Esophagus muscularis mucosa (tissue), 4 donors: ENCODE measurements at regions not wholly inside any gene's neighbourhood (a gene's known extent, or its start where the extent isn't known, plus 50 kb on each side); places are given as distances from the start of the nearest gene placed in this dataset.

Experiments
- DNase-seq: peaks from one replicate; pipeline ENCODE4 v3.0.0-alpha.2; 2017; ENCODE audit errors: extremely low spot score
- H3K27ac ChIP-seq, 4 donors: fragments of 200-600 bp; sonication (generic); replicated peaks in 1 of 4; 1 replicate in 3 of 4; 2 replicates in 1 of 4; pipeline ENCODE4 v1.5.1; 2016 to 2019; ENCODE audit warnings: mild to moderate bottlenecking in 1 of 4
- H3K27me3 ChIP-seq, 4 donors: fragments of 200-600 bp; sonication (generic); one replicate each; pipeline versions ENCODE4 v1.5.1 to v1.6.0; 2016 to 2019
- H3K36me3 ChIP-seq, 4 donors: fragments of 200-600 bp; sonication (generic); one replicate each; pipeline ENCODE4 v1.5.1; 2016 to 2019
- H3K4me1 ChIP-seq, 4 donors: fragments of 200-600 bp; sonication (generic); one replicate each; pipeline ENCODE4 v1.5.1; 2016 to 2019
- H3K4me3 ChIP-seq, 4 donors: fragments of 200-600 bp; sonication (generic); 1 replicate in 2 of 4; 2 replicates in 2 of 4; pipeline ENCODE4 v1.5.1; 2016 to 2019; ENCODE audit warnings: mild to moderate bottlenecking in 4 of 4, moderate library complexity in 1 of 4
- H3K9me3 ChIP-seq, 4 donors: fragments of 200-600 bp; sonication (generic); 1 replicate in 3 of 4; 2 replicates in 1 of 4; pipeline ENCODE4 v1.5.1; 2016 to 2019
- EP300 ChIP-seq: sonication (generic); formaldehyde crosslinking; IDR thresholded peaks from one replicate; pipeline ENCODE4 v1.6.1; 2017; ENCODE audit warnings: antibody characterized with exemption
- POLR2A ChIP-seq: fragments of 450-650 bp; IDR thresholded peaks from one replicate; pipeline ENCODE4 v1.6.1; 2017; ENCODE audit warnings: antibody characterized with exemption, moderate library complexity, mild to moderate bottlenecking, low read depth
- POLR2AphosphoS5 ChIP-seq, 2 donors: sonication (generic); formaldehyde crosslinking; IDR thresholded peaks; one replicate each; pipeline ENCODE4 v1.6.1; 2017; ENCODE audit warnings: antibody characterized with exemption in 2 of 2
- WGBS: methylation state at CpG from one replicate; pipeline ENCODE4 v1.1.5; 2018; 5-methylcytosine and 5-hydroxymethylcytosine counted together
- intact Hi-C: fragments of 100-400 bp; cut with DNase I; formaldehyde crosslinking; loops from one replicate; pipeline ENCODE4 v1.15.1; 2023
- TF ChIP-seq, protein P1 (sequence below), 3 experiments: fragments of 200-600 bp in 2 of 3; fragments of 450-650 bp in 1 of 3; sonication (generic) in 2 of 3; IDR thresholded peaks; one replicate each; pipeline ENCODE4 v1.5.1; 2017 to 2019; ENCODE audit warnings: antibody characterized with exemption in 3 of 3, mild to moderate bottlenecking in 2 of 3, moderate library complexity in 1 of 3

DNA sequence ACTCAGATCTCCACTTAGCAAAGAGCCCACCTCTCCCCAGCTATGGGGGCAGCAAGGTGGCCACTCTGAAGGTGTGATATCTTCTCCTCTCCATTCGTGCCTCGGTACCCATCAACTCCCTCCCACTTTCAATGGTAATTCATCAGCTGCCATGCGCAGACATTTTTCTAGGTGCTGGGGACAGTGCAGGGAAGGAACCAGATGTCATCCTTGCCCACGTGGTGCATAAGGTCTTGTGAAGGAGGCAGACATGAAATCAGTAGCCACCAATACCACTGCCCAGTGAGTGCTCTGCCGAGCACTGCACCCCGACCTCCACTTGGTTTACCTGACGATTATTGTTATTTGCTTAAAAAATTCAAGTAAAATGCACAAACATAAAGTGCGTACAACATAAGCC, 76.3 kb upstream of the CSF3R start:
- WGBS = 64% methylated on average over 8 of the region's 8 CpGs
- no peak for DNase-seq
- TF ChIP-seq POLR2AphosphoS5 (IDR thresholded peaks at IDR 0.05) (no peak), EP300 (no peak), POLR2A (no peak)
- TF ChIP-seq, protein P1, sequence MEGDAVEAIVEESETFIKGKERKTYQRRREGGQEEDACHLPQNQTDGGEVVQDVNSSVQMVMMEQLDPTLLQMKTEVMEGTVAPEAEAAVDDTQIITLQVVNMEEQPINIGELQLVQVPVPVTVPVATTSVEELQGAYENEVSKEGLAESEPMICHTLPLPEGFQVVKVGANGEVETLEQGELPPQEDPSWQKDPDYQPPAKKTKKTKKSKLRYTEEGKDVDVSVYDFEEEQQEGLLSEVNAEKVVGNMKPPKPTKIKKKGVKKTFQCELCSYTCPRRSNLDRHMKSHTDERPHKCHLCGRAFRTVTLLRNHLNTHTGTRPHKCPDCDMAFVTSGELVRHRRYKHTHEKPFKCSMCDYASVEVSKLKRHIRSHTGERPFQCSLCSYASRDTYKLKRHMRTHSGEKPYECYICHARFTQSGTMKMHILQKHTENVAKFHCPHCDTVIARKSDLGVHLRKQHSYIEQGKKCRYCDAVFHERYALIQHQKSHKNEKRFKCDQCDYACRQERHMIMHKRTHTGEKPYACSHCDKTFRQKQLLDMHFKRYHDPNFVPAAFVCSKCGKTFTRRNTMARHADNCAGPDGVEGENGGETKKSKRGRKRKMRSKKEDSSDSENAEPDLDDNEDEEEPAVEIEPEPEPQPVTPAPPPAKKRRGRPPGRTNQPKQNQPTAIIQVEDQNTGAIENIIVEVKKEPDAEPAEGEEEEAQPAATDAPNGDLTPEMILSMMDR (IDR thresholded peaks at IDR 0.05) = no peak
- intact Hi-C loops = no loop called here
- Histone ChIP-seq H3K27me3 (peaks cover 0 to 44% (median 0%) of the 10 kb centered on the region in 4 donors), H3K27ac (no peak overlapping the region), H3K4me1 (no peaks in the 10 kb centered on the region), H3K36me3 (no peaks in the 10 kb centered on the region), H3K4me3 (no peak overlapping the region), H3K9me3 (no peaks in the 10 kb centered on the region)

DNA sequence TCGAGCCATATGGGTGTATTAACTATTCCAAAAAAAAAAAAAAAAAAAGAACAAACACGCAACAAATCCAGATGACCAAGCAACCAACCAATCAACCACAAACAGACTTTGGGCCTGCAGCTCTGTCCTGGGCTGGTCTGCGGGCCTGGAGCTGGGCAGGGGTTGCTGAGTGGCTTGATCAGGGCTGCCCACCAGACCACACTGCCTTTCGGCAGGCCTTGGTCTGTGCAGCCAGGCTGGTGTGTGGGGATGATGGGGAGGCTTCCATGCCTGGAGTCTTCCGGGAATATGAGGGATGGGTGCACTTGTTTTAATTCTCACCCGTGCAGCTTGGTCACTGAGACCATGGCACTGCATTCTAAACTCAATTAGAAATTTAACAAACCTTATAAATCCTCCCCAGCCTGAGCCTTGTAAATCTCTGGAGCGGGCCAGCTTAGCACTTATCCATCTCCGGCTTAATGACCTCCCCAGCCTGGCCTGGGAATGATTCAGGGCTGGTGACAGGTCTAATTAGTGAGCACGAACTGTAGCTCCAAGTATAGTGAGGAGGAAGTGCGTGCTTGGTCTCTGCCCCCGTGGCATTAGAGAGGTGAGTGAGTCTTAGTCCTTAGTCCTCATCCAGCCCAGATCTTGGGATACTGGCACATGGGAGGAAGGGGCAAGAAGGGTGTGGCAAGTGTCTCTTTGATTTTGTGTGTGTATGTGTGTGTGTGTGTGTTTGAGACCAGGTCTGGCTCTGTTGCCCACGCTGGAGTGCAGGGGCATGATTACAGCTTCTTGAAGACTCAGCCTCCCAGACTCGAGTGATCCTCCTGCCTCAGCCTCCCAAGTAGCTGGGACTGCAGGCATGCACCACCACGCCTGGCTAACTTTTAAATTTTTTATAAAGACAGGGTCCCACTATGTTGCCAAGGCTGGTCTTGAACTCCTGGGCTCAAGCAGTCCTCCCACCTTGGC, 74.6 kb upstream of the CSF3R start:
- Histone ChIP-seq H3K36me3 (no peaks in the 10 kb centered on the region), H3K4me1 (no peaks in the 10 kb centered on the region), H3K27me3 (peaks cover 0 to 61% (median 9%) of the 10 kb centered on the region in 4 donors), H3K27ac (no peak overlapping the region), H3K9me3 (no peaks in the 10 kb centered on the region), H3K4me3 (no peak overlapping the region)
- TF ChIP-seq EP300 = no peak
- TF ChIP-seq POLR2A = no peak
- TF ChIP-seq, protein P1 (IDR thresholded peaks at IDR 0.05) = no peak
- no peak for TF ChIP-seq POLR2AphosphoS5 (IDR thresholded peaks at IDR 0.05)
- 70% methylated on average over 10 of the region's 14 CpGs for WGBS
- no peak for DNase-seq
- intact Hi-C loops = no loop called here

DNA sequence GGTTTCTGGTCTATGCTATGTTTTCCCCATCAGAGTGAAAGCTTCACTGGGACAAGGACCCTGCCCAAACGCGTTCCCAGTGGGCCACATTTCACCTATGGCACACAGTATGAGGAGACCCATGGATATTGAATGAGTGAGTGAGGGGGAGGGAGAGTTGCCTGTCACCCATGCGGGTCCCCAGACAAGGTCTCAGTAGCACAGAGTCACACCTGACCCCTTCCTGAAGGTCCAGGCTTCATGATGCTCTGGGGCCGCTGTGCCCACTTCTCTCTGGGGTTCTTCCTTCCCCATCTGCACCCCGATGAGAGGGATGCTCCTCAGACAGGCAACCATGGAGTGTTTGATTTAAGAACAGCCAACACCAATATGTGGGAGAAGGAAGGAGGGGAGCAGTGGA, 72.3 kb upstream of the CSF3R start:
- Histone ChIP-seq H3K27me3 (peaks cover 0 to 80% (median 9%) of the 10 kb centered on the region in 4 donors), H3K36me3 (no peaks in the 10 kb centered on the region), H3K27ac (no peak overlapping the region), H3K4me1 (no peaks in the 10 kb centered on the region), H3K9me3 (no peaks in the 10 kb centered on the region), H3K4me3 (no peak overlapping the region)
- no peak for DNase-seq
- WGBS = 89% methylated on average over 5 of the region's 5 CpGs
- intact Hi-C loops = no loop called here
- no peak for TF ChIP-seq POLR2AphosphoS5 (IDR thresholded peaks at IDR 0.05)
- TF ChIP-seq, protein P1 (IDR thresholded peaks at IDR 0.05) = no peak
- no peak for TF ChIP-seq EP300
- TF ChIP-seq POLR2A = no peak

DNA sequence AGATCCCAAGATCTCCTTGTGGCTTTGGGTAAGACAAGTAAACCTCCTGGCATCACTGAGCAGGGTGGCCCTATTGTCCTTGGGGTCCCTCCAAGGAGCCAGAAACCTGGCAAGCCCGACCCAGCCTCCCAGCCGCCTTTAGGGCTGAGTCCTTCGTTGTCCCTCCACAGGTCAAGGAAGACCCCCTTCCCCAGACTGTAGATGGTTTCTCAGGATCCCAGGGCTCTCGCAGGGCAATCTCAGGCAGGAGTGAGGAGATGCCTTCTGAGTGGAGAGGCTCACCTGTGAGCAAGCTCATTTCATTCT, 71.6 kb upstream of the CSF3R start:
- H3K4me3 ChIP-seq = no peak overlapping the region
- peaks cover 0 to 78% (median 9%) of the 10 kb centered on the region in 4 donors for H3K27me3 ChIP-seq
- no peaks in the 10 kb centered on the region for H3K36me3 ChIP-seq
- H3K27ac ChIP-seq = no peak overlapping the region
- intact Hi-C loops = no loop called here
- no peaks in the 10 kb centered on the region for H3K4me1 ChIP-seq
- H3K9me3 ChIP-seq = no peaks in the 10 kb centered on the region
- no peak for DNase-seq
- WGBS = 96% methylated on average over 4 of the region's 4 CpGs
- TF ChIP-seq POLR2A (no peak), EP300 (no peak), POLR2AphosphoS5 (IDR thresholded peaks at IDR 0.05) (no peak)
- TF ChIP-seq, protein P1 (IDR thresholded peaks at IDR 0.05) = no peak
